Peyer's patch (tissue), 4 donors: ENCODE measurements at regions not wholly inside any gene's neighbourhood (a gene's known extent, or its start where the extent isn't known, plus 50 kb on each side); places are given as distances from the start of the nearest gene placed in this dataset.

Source experiments
- POLR2A ChIP-seq, 2 donors: fragments of 450-650 bp; IDR thresholded peaks; one replicate each; pipeline ENCODE4 v1.5.1; 2017; ENCODE audit warnings: antibody characterized with exemption in 2 of 2, mild to moderate bottlenecking in 2 of 2, moderate library complexity in 2 of 2
- TF ChIP-seq, protein P1 (sequence below), 6 experiments: fragments of 450-650 bp in 4 of 6; fragments of 200-600 bp in 2 of 6; sonication (generic) in 1 of 6; IDR thresholded peaks; one replicate each; pipeline ENCODE4 v1.5.1; 2017 to 2019; ENCODE audit warnings: antibody characterized with exemption in 6 of 6, mild to moderate bottlenecking in 3 of 6, moderate library complexity in 1 of 6

DNA sequence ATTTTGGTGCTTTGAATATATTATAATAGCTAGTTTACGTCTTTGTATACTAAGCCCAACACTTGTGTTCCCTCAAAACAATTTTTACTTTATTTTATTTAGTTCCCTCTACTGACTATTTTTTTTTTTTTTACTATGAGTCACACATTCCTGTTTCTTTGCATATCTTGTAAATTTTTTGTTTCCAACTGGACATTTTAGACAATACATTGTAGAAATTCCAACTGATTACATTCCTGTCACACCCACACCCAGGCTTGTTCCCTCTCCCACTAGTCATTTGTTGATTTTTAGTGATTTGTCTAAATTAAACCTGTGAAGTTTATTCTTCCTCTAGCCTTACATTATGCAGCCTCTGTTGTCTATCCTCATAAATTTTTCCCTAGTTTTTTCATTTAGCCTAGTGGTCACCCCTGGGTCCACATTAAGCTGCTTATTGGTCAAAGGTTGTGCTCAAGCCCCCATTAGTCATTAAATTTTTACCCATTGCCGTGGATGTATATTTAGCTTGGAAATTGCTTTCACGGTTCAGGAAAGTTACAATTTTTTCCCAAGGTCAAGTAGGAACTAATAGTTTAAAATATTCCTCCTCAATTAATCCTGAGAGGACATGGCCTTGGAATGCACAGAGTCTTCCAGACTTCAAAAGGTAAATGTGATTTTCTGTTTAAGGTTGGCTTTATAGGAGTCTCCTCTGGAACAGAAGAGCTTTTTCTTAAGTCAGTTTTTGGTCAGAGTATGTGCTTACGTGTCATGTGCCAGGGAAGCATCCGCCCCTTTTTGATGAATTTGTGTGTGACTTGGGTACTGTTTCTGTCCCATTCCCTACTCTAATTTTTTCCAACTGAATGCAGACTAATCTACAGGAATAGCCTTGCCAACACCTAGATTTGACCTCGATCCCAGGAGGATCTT, 207.6 kb upstream of the TMEM72 start:
- TF ChIP-seq, protein P1, sequence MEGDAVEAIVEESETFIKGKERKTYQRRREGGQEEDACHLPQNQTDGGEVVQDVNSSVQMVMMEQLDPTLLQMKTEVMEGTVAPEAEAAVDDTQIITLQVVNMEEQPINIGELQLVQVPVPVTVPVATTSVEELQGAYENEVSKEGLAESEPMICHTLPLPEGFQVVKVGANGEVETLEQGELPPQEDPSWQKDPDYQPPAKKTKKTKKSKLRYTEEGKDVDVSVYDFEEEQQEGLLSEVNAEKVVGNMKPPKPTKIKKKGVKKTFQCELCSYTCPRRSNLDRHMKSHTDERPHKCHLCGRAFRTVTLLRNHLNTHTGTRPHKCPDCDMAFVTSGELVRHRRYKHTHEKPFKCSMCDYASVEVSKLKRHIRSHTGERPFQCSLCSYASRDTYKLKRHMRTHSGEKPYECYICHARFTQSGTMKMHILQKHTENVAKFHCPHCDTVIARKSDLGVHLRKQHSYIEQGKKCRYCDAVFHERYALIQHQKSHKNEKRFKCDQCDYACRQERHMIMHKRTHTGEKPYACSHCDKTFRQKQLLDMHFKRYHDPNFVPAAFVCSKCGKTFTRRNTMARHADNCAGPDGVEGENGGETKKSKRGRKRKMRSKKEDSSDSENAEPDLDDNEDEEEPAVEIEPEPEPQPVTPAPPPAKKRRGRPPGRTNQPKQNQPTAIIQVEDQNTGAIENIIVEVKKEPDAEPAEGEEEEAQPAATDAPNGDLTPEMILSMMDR (IDR thresholded peaks at IDR 0.05): no peak
- no peak for TF ChIP-seq POLR2A (IDR thresholded peaks at IDR 0.05)
